ENCODE measurements at regions not wholly inside any gene's neighbourhood (a gene's known extent, or its start where the extent isn't known, plus 50 kb on each side); places are given as distances from the start of the nearest gene placed in this dataset.
"Not testable (repeated sequence)": the region's sequence is repeated elsewhere in the genome, so short reads cannot be mapped to it uniquely, and the experiment has no call there.

DNA sequence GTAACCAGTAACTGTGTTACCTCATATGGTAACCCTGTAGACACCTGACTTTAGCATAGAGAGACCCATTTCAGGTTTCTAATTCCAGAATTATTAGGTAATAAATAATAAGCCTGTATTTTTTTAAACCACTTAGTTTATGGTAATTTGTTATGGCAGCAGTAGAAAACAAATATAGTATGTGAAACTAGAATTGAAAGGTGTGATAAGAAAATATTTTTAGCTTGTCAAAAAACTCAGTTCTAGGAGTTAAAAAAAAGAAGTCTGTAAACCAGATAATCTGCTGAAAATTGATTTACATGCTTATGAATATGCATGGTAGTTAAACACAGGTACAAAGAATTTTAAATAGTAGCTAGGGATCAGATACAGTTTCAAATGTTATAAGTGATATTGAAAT is 695.0 kb upstream of the GJE1 start:
- DNase-seq = no peak

DNA sequence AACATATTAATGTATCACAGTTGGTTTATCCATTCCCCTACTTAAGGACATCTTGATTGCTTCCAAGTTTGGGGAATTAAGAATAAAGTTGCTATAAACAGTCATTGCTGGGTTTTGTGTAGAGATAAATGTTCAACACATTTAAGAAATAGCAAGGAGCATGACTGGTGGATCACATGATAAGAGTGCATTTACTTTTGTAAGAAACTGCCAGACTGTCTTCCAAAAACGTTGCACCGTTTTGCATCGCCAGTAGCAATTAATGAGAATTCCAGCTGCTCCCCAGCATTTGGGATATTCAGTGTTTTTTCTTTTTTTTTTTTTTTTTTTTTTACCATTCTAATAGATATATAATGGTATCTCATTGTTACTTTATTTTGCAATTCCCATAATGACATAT is 695.7 kb upstream of the GJE1 start:
- no peak for DNase-seq

DNA sequence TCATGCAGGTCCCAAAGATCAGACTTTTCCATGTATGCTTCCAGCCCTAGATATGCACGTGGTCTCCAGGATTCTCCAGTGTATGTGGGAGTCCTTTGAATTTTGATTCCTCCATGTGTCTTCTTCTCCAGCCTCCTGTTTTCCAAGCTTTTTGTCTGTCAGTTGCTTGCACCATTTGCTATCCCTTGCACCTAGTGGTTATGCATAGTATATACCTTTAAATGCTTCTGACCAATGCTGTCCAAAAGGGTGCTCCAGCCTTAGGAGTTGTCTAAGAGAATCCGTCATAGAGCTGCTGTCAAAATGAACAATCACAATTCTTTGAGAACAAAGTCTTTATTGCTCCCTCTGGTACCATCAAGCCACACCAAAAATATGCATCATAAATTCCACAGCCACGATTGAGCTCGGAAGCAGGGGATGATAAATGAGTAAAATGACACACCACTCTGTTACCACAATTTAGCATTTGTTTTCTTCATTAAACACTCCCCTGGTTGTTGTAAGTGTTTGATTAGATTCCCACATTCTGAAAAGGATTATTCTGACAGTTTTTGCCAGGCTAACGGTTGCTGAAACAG is 706.2 kb upstream of the GJE1 start:
- DNase-seq = no peak

DNA sequence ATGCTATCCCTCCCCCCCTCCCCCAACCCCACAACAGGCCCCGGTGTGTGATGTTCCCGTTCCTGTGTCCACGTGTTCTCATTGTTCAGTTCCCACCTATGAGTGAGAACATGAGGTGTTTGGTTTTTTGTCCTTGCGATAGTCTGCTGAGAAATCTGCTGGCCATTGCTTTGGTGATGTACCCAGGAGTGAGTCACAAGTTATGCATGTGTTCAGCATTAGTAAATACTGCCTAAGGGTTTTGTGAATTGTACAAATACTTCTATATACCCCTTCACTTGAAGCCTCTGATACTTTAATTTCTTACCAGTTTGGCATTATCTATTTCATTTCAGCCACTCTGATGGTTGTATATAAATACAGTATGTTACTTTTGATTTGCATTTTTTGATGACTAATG is 711.3 kb upstream of the GJE1 start:
- DNase-seq = no peak

DNA sequence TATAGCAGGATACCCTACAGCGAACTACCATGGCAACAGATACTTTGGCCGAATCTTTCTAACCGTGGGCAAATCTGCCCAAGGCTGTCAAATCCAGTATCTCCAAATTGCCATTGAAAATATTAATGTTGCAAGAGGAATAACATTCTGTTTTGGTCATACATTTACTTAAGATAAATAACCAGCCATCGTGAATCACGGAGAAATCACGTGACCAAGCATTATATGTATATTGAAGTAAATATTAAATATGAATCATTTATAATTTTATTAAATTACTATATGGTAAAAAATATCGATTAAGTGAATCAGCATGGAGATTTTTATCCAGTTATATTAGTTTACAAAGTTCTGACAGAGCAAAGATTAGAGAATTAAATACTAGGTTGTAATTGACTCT is 714.6 kb upstream of the GJE1 start:
- no peak for DNase-seq

DNA sequence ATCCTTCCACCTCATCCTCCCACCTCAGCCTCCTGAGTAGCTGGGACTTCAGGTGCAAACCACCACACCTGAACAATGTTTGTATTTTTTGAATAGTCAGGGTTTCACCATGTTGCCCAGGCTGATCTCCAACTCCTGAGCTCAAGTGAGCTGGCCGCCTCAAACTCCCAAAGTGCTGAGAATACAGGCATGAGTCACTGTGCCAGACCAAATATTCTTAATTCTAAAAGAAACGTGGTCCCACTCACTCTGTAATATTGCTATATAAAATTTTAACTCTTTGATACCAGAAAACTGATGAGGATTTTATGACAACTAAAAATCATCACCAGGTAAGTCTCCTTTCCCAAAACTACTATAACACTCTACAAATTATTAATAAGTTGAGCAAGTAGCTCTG is 716.8 kb upstream of the GJE1 start:
- DNase-seq = no peak

DNA sequence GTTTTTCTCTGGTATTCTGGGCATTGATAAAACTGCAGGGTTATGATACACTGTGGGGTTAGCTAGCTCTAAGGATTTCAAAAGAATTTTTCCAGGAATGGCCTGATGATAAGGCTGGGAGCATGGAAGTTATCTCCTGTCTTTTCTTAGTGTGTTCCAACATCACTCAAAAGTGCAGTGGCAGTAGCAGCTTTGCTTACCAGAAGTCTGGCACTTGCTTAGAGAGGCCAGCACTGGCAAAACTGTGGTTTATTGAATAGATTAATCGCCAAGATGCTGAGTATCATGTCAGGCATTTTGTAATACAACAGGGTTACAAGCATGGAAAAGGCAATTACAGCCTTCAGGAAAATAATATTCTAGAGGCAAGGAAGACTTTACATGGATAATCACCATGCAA is 719.5 kb upstream of the GJE1 start:
- no peak for DNase-seq

DNA sequence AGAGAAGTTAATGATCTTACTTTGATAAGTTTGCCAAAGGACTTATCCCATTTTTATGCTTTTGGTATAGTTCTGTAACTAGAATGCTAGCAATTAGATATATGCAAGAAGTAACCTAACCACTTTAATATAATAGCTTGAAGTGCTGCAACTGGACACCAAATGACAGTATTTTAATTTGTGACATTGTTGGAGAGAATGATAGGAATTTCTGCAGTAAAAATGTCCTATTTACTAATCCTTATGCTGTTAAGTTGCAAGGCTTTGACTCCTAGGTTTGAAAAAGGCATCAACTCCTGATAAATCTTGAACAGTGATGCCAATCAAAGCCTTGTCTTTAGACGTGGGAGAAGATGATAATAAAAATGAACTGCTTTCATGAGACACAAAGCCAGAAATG is 726.0 kb upstream of the GJE1 start:
- DNase-seq = no peak

DNA sequence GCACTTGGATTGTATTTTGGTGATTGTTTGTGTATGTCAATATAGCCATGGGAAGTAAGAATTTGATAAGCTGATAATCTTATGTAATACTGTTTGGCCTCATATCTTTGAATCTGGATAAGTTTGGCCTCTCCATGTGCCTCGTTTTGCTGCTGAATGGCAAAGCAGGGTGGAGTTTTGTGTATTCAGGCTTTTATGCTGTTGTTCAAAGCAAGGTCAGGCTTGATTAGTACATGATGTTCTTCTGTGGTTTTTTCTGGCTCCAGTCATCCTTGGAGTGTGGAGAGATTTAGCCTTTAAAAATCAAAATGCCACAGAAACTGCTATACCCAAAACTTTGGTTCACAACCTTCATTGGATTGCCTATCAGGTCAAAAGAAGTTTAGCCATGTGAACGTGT is 728.9 kb upstream of the GJE1 start:
- DNase-seq = no peak

DNA sequence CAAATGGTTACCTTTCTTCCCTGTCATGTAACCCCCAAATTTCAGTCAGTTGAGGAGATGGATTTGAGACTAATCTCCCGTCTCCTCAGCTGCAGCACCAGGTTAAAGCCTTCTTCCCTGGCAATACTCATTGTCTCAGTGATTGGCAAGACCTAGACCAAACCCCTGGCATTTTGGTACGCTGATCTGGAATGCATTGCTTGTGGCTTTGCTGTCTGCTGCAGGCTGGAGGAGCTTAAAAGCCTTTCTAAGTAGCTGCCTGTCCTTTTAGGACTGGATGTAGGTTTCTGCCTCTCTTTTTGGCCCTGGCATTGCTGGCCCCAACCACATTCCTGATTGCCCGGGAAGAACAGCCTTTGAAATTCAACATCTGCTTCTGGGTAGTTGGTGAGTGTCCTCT is 729.6 kb upstream of the GJE1 start:
- no peak for DNase-seq

DNA sequence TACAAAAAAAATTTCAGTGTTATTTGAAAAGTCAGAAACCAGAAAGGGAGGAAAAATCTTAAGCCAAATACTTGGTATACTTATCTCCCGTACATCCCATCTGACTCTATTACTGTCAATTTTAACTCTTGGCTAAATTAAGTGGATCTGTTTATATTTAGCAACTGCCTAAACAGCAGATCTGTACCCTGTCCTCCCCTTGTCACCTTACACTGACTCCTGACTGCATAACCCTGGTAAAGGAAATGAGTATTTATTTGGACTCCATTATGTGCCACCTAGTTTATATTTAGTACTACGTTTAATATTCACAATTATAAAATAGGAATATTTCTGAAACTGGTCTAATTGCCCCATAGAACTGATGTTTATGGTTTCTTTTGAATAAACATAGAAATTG is 730.2 kb upstream of the GJE1 start:
- DNase-seq = no peak

DNA sequence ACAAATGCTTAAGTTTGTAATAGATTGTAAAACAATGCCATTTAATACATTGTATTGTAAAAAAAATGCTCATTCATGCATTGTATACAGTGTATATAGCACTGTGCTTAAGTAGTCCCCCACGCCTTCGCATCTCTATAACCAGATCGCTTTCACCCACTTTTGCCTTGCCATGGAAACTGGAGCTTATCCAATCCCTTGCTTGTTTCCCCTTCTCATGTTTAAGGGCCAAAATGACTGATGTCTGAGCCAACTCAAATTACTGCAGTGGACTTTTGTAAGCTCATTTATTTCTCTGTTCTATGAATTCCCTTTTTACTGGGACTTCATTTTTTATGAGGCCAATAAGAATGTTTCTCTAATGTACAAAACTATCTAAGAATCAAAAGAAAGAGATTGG is 730.9 kb upstream of the GJE1 start:
- no peak for DNase-seq

DNA sequence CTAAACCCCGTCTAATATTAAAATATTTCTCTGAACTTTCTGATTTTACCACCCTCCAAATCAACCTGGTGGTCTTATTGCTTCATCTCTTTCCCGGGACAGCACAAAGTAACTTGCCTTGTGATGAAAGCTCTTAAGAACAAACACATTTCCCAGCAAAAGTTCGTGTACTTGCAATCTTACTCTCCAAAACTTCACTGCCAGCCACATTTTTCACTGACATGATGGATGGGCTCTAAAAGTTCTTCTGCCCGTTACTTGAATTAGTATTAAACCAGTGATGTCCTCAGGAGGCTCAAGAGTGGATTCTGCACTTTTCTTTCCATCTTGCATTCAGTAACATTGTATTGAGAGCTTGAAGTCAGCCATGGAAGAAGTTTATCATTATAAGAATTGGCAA is 731.6 kb upstream of the GJE1 start:
- DNase-seq = no peak

DNA sequence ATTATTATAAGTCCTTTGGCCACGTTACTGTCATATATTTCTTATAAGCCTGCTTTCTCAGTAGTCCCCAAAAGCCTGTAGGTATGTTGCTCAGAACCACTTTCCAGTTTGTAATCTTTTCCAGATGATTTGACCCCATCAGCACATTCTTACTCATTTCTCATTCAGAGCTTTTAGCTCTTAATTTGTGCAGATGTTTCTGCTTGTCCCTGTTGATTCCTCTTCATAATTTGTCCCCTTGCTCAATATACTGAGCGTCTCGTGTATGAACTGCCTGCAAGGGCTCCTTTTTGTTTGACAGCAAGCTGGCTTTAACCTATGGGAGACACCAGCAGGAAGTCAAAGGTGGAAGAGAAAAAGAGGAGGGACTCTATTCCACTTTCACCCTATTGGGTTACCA is 733.8 kb upstream of the GJE1 start:
- no peak for DNase-seq

DNA sequence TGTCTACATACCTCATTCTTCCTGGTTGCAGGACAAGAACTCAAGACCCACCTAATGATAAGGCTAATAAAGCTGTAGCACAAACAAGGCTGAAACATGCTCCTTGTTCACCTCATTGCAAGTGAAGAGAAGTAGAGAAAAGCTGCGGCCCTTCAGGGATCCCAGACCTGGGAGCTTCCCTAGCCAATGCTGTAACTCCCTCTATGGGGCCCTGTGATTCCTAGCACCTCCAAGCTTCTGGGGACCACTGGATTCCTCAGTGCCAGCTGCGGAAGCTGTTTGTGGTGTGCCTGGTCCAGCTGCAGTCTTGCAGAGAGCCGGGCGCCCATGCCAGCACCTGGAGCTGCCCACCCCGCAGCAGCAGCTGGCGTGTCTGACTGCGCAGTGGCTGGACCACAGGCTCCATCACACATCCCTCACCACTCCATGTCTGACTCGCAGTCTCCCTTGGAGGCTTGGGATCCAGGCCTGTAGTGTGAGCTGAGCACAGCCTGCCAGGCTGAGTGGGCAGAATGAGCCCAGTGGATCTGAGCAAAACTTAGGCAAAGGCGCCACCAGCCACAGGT is 737.2 kb upstream of the GJE1 start:
- no peak for DNase-seq

DNA sequence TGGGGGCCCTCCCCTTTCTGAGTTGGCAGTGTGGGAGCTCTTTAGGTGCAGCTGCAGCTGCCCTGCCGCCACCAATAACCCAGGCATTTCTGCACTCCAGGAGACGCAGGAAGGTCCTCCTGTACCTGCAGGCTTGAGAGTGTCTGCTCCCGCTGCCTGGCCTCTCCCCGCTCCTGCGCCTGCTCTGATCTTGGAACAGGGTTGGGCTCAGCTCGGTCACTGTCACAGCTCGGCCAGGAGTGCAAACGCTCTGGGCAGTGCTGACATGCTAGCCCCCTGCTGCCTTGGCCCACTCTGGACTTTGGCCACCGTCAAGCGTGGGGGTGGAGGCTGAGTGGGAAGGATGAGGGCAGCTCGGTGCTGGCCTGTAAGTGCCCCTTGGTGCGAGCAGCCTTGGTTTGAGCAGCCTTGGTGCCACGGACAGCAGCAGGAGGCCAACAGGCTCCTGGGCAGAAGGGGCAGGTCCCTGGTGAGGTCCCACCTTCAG is 738.1 kb upstream of the GJE1 start:
- DNase-seq = no peak

DNA sequence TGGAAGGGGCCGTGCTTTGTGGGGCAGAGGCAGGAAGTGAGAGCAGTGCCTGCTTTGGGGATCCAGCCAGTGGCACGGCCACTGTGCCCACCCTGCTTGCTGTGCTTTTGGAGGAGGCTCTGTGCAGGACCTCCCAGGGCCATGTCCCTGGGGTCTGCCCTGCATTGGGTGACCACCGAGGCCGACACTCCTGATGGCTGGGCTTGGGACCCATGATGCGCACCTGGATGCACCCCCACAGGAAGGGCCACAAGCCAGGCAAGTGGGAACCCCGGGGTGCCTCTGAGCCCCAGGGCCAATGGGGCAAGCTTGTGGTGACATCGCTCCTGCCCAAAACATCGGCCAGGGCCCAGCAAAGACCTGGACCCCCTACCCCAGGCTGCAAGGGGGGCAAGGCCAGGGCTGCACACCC is 738.6 kb upstream of the GJE1 start:
- no peak for DNase-seq

DNA sequence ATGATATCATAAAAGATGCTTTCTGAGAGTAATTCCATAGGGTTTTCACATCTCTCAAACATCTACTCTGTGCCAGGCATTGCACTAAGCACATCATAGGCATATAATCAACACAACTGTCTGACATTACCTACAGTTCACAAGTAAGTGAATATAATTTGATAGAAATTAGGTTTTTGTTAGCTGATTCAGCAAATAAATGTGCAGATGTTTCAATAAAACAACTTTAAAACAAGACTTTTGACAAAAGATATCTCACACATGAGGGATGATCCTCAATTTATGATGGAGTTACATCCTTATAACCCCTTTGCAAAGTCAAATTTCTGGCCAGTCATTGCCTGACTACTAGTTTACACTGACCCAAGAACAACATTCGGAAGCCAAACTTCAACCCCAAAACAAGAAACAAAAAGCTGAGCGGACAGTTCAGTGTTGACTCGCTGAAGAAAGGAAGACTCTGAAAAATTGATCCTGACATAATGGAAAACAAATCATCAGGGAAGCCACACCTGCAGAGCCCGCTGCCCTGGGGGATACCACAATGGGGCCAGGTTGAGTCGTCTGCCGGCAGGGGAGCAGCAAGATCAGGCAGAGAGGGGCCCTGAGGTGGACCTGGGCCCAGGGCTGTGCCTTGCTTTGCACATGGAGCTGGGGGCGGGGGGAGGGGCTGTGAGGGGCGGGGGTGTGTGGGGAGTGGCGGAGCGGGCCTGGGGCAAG is 739.2 kb upstream of the GJE1 start:
- DNase-seq = no peak

DNA sequence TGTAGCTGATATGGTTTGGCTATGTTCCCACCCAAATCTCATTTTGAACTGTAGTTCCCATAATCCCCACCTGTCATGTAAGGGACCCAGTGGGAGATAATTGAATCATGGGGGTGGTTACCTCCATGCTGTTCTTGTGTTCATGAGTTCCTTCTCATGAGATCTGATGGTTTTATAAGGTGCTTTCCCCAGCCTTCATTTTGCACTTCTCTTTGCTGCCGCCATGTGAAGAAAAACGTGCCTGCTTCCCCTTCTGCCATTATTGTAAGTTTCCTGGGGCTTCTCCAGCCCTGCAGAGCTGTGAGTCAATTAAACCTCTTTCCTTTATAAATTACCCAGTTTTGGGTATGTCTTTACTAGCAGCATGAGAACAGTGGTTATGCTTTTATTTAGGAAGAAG is 741.6 kb upstream of the GJE1 start:
- not testable (repeated sequence) for DNase-seq

DNA sequence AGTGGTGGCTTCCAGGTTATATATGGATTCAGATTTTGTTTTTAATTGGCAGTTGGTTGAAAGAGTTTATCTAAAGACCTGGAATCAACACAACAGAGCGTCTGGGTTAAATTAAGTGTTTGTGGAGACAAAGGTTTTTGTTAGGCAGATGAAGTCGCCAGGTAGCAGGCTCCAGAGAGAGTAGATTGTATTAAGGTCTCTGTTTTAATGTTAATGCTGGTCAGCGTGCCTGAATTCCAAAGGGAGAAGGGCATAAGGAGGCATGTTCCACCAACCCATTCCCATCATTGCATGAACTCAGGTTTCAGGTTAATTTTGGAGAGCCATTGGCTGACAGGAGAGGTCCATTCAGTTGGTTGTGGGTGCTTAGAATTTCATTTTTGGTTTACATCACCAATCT is 744.1 kb upstream of the GJE1 start:
- no peak for DNase-seq

DNA sequence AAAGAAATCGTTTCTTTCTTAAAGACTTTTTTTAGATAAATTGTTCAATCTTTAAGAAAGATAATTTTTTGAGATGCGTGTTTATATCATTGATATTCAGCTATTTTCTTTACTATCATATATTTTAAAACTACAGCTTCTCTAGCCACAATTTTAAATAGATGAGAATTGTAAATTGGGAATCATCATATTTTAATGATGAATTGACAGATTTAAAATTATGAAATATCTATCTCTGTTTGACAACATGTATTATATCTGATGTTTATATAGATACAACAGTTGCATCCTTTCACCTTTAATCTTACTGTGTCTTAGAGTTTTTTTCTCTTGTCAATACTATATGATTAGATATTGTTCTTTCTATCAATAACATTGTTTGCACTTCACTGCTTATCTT is 762.3 kb upstream of the GJE1 start:
- no peak for DNase-seq

DNA sequence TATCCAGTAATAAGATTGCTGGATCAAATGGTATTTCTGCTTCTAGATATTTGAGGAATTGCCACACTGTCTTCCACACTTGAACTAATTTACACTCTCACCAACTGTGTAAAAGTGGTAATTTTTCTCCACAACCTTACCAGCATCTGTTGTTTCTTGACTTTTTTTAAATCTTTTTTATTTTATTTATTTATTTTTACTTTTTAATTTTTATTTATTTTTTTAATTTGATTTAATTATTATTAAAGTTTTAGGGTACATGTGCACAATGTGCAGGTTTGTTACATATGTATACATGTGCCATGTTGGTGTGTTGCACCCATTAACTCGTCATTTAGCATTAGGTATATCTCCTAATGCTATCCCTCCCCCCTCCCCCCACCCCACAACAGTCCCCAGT is 765.9 kb upstream of the GJE1 start:
- not testable (repeated sequence) for DNase-seq

DNA sequence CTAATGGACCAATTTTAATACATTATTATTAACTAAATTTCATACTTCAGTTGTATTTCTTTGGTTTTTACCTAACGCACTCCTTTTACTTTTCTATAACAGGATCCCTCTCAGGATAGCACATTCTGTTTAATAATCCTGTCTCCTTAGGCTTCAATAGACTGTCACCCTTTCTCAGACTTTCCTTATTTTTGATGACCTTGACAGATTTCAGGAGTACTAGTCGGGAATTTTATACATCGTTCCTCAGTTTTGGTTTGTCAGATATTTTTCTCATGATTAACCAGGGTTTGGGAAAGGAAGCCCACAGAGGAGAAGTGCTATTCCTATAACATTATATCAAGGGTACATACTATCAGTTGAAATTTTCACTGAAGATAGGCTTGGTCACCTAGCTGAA is 768.0 kb upstream of the GJE1 start:
- no peak for DNase-seq

DNA sequence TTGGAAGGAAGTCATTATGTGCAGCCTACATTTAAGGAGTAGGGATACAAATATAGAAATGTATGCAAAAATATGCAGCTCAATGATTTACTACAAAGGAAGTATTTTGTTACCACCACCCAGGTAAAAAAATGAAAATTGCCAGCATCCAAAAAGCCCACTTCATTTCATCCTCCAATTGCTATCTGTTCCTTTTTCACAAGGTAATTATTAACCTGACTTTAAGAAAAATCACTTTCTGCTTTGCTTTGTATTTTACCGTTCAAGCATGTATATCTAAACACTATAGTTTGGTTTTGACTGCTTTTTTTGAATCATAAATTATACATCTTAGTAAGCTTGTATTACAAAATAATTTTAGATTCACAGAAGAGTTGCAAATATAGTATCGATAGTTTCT is 768.5 kb upstream of the GJE1 start:
- no peak for DNase-seq

DNA sequence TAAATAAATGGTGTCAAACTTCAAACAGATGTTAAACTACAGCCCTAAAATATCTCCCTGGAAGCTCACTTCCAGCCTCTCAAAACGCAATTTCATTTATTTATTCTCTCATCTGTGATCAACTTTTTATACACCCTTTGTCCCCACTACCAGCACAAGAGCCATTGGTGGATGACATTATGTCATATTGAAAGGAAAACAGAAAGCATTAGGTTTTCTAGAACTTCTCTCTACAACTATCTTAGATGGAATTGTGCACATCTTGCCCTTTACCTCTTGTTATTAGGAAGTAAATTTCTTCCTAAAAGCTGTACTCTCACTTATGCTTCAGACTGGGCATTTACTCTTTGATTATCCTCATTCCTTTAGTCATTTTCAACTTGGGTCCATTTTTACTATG is 771.2 kb upstream of the GJE1 start:
- no peak for DNase-seq

Data from NCI-H2029 treated with DMSO at 0.1 percent for 48 hours (cell line).